HL-60 (cell line): ENCODE measurements at regions not wholly inside any gene's neighbourhood (a gene's known extent, or its start where the extent isn't known, plus 50 kb on each side); places are given as distances from the start of the nearest gene placed in this dataset.

Experiments used
- DNase-seq, 2 experiments: peaks; one replicate each; pipeline ENCODE4 v3.0.0-alpha.2; 2010 to 2020; ENCODE audit warnings: low read depth in 1 of 2, low spot score in 1 of 2
- H3K27ac ChIP-seq: fragments of 250-450 bp; sonication (Bioruptor Pico); replicated peaks from 2 replicates; pipeline ENCODE4 v1.5.1; 2020; ENCODE audit warnings: mild to moderate bottlenecking, moderate library complexity
- H3K27me3 ChIP-seq: fragments of 250-450 bp; sonication (Bioruptor Pico); 2 replicates; pipeline ENCODE4 v1.5.1; 2021; ENCODE audit warnings: mild to moderate bottlenecking, moderate library complexity; ENCODE audit not compliant: insufficient read depth, poor library complexity, severe bottlenecking
- H3K4me3 ChIP-seq: replicated peaks from 2 replicates; pipeline ENCODE4 v1.5.1; 2011; ENCODE audit warnings: mild to moderate bottlenecking, control low read depth, low read length; ENCODE audit not compliant: insufficient read depth
- CTCF ChIP-seq: IDR thresholded peaks from one replicate; pipeline ENCODE4 v1.5.1; 2011; ENCODE audit warnings: low read length, control low read depth, inconsistent platforms; ENCODE audit not compliant: insufficient read depth
- GABPA ChIP-seq: IDR thresholded peaks from 2 replicates; pipeline ENCODE4 v1.6.1; 2012; ENCODE audit warnings: low read depth
- POLR2AphosphoS5 ChIP-seq: IDR thresholded peaks from 2 replicates; pipeline ENCODE4 v1.6.1; 2012; ENCODE audit warnings: low read depth
- SPI1 ChIP-seq: IDR thresholded peaks from 2 replicates; pipeline ENCODE4 v1.6.1; 2012; ENCODE audit warnings: low read depth, mild to moderate bottlenecking, borderline replicate concordance
- TF ChIP-seq, protein P1 (sequence below): IDR thresholded peaks from 2 replicates; pipeline ENCODE4 v1.6.1; 2012; ENCODE audit warnings: low read depth; ENCODE audit not compliant: insufficient replicate concordance

- Histone ChIP-seq H3K27me3 (no peaks in the 10 kb centered on the region), H3K27ac (no peak overlapping the region), H3K4me3 (no peak overlapping the region)
- TF ChIP-seq CTCF = no peak
- TF ChIP-seq SPI1 = no peak
- TF ChIP-seq GABPA = no peak
- no peak for TF ChIP-seq POLR2AphosphoS5
- TF ChIP-seq, protein P1, sequence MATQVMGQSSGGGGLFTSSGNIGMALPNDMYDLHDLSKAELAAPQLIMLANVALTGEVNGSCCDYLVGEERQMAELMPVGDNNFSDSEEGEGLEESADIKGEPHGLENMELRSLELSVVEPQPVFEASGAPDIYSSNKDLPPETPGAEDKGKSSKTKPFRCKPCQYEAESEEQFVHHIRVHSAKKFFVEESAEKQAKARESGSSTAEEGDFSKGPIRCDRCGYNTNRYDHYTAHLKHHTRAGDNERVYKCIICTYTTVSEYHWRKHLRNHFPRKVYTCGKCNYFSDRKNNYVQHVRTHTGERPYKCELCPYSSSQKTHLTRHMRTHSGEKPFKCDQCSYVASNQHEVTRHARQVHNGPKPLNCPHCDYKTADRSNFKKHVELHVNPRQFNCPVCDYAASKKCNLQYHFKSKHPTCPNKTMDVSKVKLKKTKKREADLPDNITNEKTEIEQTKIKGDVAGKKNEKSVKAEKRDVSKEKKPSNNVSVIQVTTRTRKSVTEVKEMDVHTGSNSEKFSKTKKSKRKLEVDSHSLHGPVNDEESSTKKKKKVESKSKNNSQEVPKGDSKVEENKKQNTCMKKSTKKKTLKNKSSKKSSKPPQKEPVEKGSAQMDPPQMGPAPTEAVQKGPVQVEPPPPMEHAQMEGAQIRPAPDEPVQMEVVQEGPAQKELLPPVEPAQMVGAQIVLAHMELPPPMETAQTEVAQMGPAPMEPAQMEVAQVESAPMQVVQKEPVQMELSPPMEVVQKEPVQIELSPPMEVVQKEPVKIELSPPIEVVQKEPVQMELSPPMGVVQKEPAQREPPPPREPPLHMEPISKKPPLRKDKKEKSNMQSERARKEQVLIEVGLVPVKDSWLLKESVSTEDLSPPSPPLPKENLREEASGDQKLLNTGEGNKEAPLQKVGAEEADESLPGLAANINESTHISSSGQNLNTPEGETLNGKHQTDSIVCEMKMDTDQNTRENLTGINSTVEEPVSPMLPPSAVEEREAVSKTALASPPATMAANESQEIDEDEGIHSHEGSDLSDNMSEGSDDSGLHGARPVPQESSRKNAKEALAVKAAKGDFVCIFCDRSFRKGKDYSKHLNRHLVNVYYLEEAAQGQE = no peak
- no peak for DNase-seq
These were observed 761.9 kb downstream of the SATB2 start for GRCh38 chr2:198695879-198696278.

DNA sequence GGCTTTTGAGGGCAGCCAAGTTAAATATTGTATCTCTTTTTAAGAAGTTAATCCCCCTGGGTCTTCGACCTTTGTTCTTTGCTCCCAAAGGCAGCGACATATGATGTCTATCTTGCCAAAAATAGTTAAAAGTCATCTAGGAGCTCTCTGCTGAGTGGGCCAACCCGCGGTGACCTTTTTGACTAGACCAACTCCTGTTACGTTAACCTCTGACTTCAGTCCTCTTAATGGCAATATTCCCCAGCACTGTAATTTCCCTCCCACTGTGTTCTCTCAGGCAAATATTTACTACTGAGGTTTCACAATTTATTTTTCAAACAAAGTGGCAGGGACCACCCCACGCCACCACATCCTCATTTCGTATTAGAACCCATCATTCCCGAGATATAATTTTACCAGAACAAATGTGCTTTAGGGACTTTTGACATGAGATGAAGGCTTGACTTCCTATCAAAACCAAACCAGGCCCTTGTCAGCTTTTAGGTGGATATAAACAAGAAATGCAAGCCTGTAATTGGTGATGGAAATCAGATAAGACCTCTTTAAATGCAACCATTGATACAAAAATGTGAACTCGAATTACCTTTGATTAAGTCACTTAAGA, 764.7 kb downstream of the SATB2 start:
- DNase-seq = no peak
- TF ChIP-seq CTCF (no peak), GABPA (no peak), POLR2AphosphoS5 (no peak), SPI1 (no peak)
- TF ChIP-seq, protein P1 = no peak
- H3K4me3 ChIP-seq = no peak overlapping the region
- no peaks in the 10 kb centered on the region for H3K27me3 ChIP-seq
- H3K27ac ChIP-seq = no peak overlapping the region

DNA sequence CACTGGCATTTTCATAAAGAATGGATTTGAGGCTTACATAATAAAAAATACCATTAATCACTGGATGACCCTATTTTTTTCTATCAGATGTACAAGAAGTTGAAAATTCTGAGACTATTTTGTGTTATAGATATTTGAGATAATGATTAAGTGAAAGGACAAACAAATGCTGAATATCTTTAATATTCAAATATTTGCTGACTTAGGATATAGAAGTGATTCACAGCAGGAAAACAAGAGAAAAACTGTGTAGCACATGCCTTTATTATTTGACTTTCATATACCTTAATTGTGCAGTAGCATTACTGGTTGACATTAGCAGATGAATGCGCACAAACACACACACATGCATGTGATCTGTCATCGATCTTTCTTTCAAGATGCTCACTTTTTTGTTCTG, 766.5 kb downstream of the SATB2 start:
- TF ChIP-seq, protein P1 = no peak
- TF ChIP-seq CTCF = no peak
- no peak for TF ChIP-seq POLR2AphosphoS5
- no peak for TF ChIP-seq SPI1
- TF ChIP-seq GABPA = no peak
- no peak overlapping the region for H3K4me3 ChIP-seq
- DNase-seq = no peak
- H3K27ac ChIP-seq = no peak overlapping the region
- H3K27me3 ChIP-seq = no peaks in the 10 kb centered on the region
